ENCODE measurements at regions not wholly inside any gene's neighbourhood (a gene's known extent, or its start where the extent isn't known, plus 50 kb on each side); places are given as distances from the start of the nearest gene placed in this dataset.

- TF ChIP-seq CSDC2 (CRISPR knock-in tag; IDR thresholded peaks at IDR 0.05) (no peak), GLIS3 (CRISPR knock-in tag; IDR thresholded peaks at IDR 0.05) (no peak), SNAI2 (CRISPR knock-in tag; IDR thresholded peaks at IDR 0.05) (no peak), OSR1 (CRISPR knock-in tag; IDR thresholded peaks at IDR 0.05) (no peak), CSRNP3 (CRISPR knock-in tag; IDR thresholded peaks at IDR 0.05) (no peak), ESRRG (CRISPR knock-in tag; IDR thresholded peaks at IDR 0.05) (no peak), TSHZ2 (CRISPR knock-in tag; IDR thresholded peaks at IDR 0.05) (no peak)
These were observed 383.3 kb downstream of the MN1 start (continued) for GRCh38 chr22:27418261-27418660.

DNA sequence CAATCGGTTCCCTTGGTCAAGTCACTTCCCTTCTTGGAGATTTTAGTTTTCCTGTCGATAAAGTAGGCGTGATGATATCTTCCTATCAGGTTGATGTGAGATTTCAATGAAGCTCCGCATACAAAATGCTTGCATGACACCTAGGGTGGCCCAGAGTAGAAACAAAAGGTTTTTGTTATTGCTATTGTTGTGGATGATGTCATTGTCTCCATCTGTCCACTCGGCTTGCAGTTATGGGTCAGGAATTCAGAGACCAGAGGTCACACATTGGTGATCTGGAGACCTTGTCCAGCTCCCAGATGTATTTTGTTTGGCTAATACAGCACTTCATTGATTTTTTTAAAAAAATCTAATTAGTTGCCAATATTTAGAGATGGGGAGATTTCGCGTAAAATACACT lies 382.1 kb downstream of the MN1 start:
- no peak for ATAC-seq
- TF ChIP-seq, protein P1, sequence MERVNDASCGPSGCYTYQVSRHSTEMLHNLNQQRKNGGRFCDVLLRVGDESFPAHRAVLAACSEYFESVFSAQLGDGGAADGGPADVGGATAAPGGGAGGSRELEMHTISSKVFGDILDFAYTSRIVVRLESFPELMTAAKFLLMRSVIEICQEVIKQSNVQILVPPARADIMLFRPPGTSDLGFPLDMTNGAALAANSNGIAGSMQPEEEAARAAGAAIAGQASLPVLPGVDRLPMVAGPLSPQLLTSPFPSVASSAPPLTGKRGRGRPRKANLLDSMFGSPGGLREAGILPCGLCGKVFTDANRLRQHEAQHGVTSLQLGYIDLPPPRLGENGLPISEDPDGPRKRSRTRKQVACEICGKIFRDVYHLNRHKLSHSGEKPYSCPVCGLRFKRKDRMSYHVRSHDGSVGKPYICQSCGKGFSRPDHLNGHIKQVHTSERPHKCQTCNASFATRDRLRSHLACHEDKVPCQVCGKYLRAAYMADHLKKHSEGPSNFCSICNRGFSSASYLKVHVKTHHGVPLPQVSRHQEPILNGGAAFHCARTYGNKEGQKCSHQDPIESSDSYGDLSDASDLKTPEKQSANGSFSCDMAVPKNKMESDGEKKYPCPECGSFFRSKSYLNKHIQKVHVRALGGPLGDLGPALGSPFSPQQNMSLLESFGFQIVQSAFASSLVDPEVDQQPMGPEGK (CRISPR knock-in tag; IDR thresholded peaks at IDR 0.05; ENCODE audit: borderline replicate concordance) = no peak
- TF ChIP-seq ZFP30 (CRISPR knock-in tag; IDR thresholded peaks at IDR 0.05) (no peak), BACH2 (CRISPR knock-in tag; IDR thresholded peaks at IDR 0.05; ENCODE audit: borderline replicate concordance) (no peak)

- ATAC-seq = no peak; the same call in 1 of the 3 replicates
- TF ChIP-seq RARB (CRISPR knock-in tag; IDR thresholded peaks at IDR 0.05) = no peak
- TF ChIP-seq TCF4 (CRISPR knock-in tag; IDR thresholded peaks at IDR 0.05; ENCODE audit: borderline replicate concordance) = no peak
- no peak for TF ChIP-seq BACH2 (CRISPR knock-in tag; IDR thresholded peaks at IDR 0.05; ENCODE audit: borderline replicate concordance)
- TF ChIP-seq, protein P2, sequence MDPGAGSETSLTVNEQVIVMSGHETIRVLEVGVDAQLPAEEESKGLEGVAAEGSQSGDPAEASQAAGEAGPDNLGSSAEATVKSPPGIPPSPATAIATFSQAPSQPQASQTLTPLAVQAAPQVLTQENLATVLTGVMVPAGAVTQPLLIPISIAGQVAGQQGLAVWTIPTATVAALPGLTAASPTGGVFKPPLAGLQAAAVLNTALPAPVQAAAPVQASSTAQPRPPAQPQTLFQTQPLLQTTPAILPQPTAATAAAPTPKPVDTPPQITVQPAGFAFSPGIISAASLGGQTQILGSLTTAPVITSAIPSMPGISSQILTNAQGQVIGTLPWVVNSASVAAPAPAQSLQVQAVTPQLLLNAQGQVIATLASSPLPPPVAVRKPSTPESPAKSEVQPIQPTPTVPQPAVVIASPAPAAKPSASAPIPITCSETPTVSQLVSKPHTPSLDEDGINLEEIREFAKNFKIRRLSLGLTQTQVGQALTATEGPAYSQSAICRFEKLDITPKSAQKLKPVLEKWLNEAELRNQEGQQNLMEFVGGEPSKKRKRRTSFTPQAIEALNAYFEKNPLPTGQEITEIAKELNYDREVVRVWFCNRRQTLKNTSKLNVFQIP (CRISPR knock-in tag; IDR thresholded peaks at IDR 0.05; ENCODE audit: borderline replicate concordance, low read depth) = no peak
- no peak for TF ChIP-seq ZNF70 (CRISPR knock-in tag; IDR thresholded peaks at IDR 0.05)
- TF ChIP-seq ISL1 (CRISPR knock-in tag; IDR thresholded peaks at IDR 0.05) = no peak
- TF ChIP-seq CSDC2 (CRISPR knock-in tag; IDR thresholded peaks at IDR 0.05) = peak; percentile 55; the same call in 1 of the 2 replicates
- TF ChIP-seq ESRRG (CRISPR knock-in tag; IDR thresholded peaks at IDR 0.05) = no peak
These were observed 381.2 kb downstream of the MN1 start for GRCh38 chr22:27420195-27420816.

DNA sequence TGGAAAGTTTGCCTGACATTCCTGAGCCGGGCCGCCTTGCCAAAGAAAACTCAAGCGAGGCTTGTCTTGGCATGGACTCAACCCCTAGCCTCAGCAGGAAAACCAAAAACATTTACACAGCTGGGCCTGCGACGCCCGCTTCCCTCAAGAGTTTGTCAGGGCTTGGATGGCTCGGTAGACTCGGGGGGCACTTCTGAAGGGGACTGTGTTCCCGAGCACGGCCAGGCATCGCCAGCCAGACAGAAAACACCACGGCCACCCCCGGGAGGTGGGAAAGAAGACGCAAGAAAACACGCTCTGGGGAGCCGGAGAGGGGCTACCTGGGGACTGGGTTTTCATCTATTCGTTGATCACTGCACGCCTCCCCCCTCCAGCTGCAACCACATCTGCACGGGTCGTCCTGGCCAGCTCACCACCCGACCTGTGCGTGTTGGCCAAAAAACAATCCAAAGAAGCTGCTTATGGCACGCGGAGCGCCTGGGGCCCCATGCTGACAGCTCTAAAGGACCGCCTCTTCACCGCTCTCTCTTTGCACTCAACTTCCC lies 380.7 kb downstream of the MN1 start:
- ATAC-seq = peak; percentile 81
- TF ChIP-seq, protein P2 (CRISPR knock-in tag; IDR thresholded peaks at IDR 0.05; ENCODE audit: borderline replicate concordance, low read depth) = no peak
- TF ChIP-seq, protein P3, sequence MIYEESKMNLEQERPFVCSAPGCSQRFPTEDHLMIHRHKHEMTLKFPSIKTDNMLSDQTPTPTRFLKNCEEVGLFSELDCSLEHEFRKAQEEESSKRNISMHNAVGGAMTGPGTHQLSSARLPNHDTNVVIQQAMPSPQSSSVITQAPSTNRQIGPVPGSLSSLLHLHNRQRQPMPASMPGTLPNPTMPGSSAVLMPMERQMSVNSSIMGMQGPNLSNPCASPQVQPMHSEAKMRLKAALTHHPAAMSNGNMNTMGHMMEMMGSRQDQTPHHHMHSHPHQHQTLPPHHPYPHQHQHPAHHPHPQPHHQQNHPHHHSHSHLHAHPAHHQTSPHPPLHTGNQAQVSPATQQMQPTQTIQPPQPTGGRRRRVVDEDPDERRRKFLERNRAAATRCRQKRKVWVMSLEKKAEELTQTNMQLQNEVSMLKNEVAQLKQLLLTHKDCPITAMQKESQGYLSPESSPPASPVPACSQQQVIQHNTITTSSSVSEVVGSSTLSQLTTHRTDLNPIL (CRISPR knock-in tag; IDR thresholded peaks at IDR 0.05; ENCODE audit: low read depth) = no peak
- TF ChIP-seq ISL1 (CRISPR knock-in tag; IDR thresholded peaks at IDR 0.05) (no peak), ZNF565 (CRISPR knock-in tag; conservative IDR thresholded peaks at IDR 0.05; ENCODE audit: low read depth) (no peak), ZFP3 (CRISPR knock-in tag; IDR thresholded peaks at IDR 0.05) (no peak), ZNF70 (CRISPR knock-in tag; IDR thresholded peaks at IDR 0.05) (no peak), TCF4 (CRISPR knock-in tag; IDR thresholded peaks at IDR 0.05; ENCODE audit: borderline replicate concordance) (no peak), ARNTL (CRISPR knock-in tag; IDR thresholded peaks at IDR 0.05; ENCODE audit: borderline replicate concordance, low read depth) (no peak), CSDC2 (CRISPR knock-in tag; IDR thresholded peaks at IDR 0.05) (no peak), ZFP30 (CRISPR knock-in tag; IDR thresholded peaks at IDR 0.05) (no peak), GLIS3 (CRISPR knock-in tag; IDR thresholded peaks at IDR 0.05) (no peak), OSR1 (CRISPR knock-in tag; IDR thresholded peaks at IDR 0.05) (no peak), ESRRG (CRISPR knock-in tag; IDR thresholded peaks at IDR 0.05) (no peak), TSHZ2 (CRISPR knock-in tag; IDR thresholded peaks at IDR 0.05) (no peak), ZC3H10 (CRISPR knock-in tag; IDR thresholded peaks at IDR 0.05) (no peak), ZNF8 (CRISPR knock-in tag; IDR thresholded peaks at IDR 0.05) (no peak)
